ENCODE measurements at regions not wholly inside any gene's neighbourhood (a gene's known extent, or its start where the extent isn't known, plus 50 kb on each side); places are given as distances from the start of the nearest gene placed in this dataset.
"Not testable (repeated sequence)": the region's sequence is repeated elsewhere in the genome, so short reads cannot be mapped to it uniquely, and the experiment has no call there.

DNA sequence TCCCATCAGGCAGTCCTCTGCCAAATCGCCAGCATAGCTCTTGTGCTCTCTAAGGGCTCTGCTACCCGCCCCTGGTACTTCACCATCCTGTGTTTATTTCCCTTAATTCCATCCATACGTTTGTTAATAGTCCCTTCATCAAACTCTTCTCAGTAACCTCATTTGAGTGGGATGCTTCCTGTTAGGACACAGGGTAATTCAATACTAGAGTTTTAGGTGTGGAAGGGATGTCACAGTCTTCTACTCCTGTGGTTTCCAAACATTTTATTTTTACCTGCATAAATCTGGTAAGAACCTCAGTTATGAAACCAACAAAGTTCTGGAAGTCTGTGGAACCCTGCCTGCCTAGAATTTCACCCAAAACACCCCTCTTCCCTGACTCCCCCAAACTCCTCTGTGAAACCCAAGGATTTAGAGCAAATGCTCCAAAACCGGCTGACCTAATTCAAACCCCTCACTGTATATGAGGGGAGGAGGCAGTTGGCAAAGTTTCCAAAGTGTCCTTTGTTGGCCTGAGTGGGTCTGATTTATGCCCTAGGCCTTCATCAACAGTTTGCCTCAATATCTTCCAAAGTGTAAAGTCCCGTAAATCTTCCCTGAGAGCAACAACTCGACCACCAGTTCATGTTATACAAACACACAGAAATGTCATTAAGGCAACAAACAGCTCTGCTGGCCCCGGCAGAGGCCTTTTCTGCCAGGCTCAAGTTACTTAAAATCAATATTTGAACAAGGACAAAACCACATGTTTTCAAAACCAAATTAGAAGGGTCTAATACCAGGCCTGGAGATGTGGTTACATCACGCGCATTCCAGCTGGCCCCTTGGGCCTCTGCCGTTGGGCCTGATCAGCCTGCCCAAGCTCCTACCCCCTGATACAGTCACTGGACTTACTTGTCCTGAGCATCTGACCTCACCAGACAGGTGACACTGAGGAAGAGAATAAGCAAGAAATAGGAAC, 82.4 kb upstream of the FGGY start:
- DNase-seq (ENCODE audit: low read depth, low spot score): no peak
- Histone ChIP-seq H3K9me3 (ENCODE audit: insufficient read depth, low read length) (peaks cover 13% of the 10 kb centered on the region), H3K36me3 (ENCODE audit: insufficient read depth, insufficient read length, low read length) (no peaks in the 10 kb centered on the region), H3K9ac (ENCODE audit: insufficient read length, low read depth) (no peak overlapping the region), H3K4me3 (ENCODE audit: insufficient read length, low read depth) (no peak overlapping the region), H3K27me3 (ENCODE audit: insufficient read depth, insufficient read length) (no peaks in the 10 kb centered on the region), H3K4me1 (ENCODE audit: insufficient read depth, insufficient read length) (no peaks in the 10 kb centered on the region)
- TF ChIP-seq ZNF274 (IDR thresholded peaks at IDR 0.05; ENCODE audit: low read depth, low read length) (no peak), YY1 (IDR thresholded peaks at IDR 0.05; ENCODE audit: insufficient read depth, insufficient read length) (no peak), SUZ12 (IDR thresholded peaks at IDR 0.05; ENCODE audit: extremely low read depth, insufficient read depth, insufficient read length) (no peak)

DNA sequence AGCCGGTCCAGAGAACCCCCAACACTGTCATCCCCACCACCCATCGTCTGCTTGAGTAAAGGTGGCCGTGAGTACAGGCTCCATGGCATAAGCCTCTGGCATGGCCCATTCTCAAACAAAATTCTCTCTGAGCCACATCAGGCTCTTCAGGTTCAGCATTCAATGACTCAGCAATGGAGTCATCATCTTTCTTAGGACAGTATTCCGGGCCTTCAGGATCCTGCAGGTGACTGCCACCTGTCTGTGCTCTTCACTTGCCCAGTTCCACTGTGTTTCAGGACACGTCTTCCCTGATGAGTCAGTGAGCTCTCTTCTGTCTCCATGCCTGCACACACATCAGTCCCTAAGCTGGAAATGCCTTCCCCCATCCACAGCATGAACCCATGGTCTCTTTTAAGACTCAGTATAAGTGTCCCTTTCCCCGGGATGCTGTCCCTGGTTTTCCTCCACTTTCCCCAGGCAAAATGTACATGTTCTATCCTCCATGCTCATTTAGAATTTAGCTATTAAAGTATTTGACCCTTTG, 81.1 kb upstream of the FGGY start:
- peaks cover 13% of the 10 kb centered on the region for H3K9me3 ChIP-seq (ENCODE audit: insufficient read depth, low read length)
- H3K36me3 ChIP-seq (ENCODE audit: insufficient read depth, insufficient read length, low read length): no peaks in the 10 kb centered on the region
- DNase-seq (ENCODE audit: low read depth, low spot score): no peak
- TF ChIP-seq SUZ12 (IDR thresholded peaks at IDR 0.05; ENCODE audit: extremely low read depth, insufficient read depth, insufficient read length) (no peak), ZNF274 (IDR thresholded peaks at IDR 0.05; ENCODE audit: low read depth, low read length) (no peak), YY1 (IDR thresholded peaks at IDR 0.05; ENCODE audit: insufficient read depth, insufficient read length) (no peak)
- H3K4me3 ChIP-seq (ENCODE audit: insufficient read length, low read depth): no peak overlapping the region
- H3K27me3 ChIP-seq (ENCODE audit: insufficient read depth, insufficient read length): no peaks in the 10 kb centered on the region
- H3K9ac ChIP-seq (ENCODE audit: insufficient read length, low read depth): no peak overlapping the region
- no peaks in the 10 kb centered on the region for H3K4me1 ChIP-seq (ENCODE audit: insufficient read depth, insufficient read length)

GRCh38 chr1:59217439-59217838, 79.5 kb upstream of the FGGY start:
- H3K36me3 ChIP-seq (ENCODE audit: insufficient read depth, insufficient read length, low read length); H3K4me3 ChIP-seq (ENCODE audit: insufficient read length, low read depth); H3K4me1 ChIP-seq (ENCODE audit: insufficient read depth, insufficient read length); H3K27me3 ChIP-seq (ENCODE audit: insufficient read depth, insufficient read length); DNase-seq (ENCODE audit: low read depth, low spot score); H3K9ac ChIP-seq (ENCODE audit: insufficient read length, low read depth): not testable (repeated sequence)
- H3K9me3 ChIP-seq (ENCODE audit: insufficient read depth, low read length): peaks cover 13% of the 10 kb centered on the region

DNA sequence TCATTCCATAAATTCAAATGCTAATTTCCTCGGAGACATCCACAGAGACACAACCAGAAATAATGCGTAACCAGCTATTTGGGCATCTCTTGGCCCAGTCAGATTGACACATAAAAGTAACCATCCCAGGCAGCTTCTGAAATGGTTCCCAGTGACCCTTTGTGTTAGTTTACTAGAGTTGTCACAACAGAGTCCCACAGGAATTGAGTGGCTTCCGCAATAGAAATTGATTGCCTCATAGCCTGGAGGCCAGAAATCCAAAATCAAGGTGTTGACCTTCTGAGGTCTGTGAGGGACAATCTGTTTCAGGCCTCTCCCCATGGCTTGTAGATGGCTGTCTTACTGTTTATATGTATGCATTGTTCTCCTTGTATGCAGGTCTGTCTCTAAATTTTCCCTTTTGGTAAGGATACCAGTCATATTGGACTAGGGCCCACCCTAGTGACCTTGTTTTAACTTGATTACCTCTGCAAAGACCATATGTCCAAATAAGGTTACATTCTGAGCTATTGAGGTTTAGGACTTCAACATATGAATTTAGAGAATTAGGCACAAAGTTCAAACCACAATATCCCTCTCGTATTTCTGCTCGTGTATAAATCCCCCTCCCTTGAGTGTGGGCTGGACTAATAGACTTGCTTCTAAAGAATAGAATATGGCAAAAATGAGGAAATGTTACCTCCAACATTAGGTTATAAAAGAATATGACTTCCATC, 78.2 kb upstream of the FGGY start:
- Histone ChIP-seq H3K9ac (ENCODE audit: insufficient read length, low read depth) (no peak overlapping the region), H3K36me3 (ENCODE audit: insufficient read depth, insufficient read length, low read length) (no peaks in the 10 kb centered on the region), H3K27me3 (ENCODE audit: insufficient read depth, insufficient read length) (no peaks in the 10 kb centered on the region), H3K9me3 (ENCODE audit: insufficient read depth, low read length) (peaks cover 13% of the 10 kb centered on the region), H3K4me1 (ENCODE audit: insufficient read depth, insufficient read length) (no peaks in the 10 kb centered on the region), H3K4me3 (ENCODE audit: insufficient read length, low read depth) (no peak overlapping the region)
- no peak for DNase-seq (ENCODE audit: low read depth, low spot score)
- TF ChIP-seq SUZ12 (IDR thresholded peaks at IDR 0.05; ENCODE audit: extremely low read depth, insufficient read depth, insufficient read length): no peak
- no peak for TF ChIP-seq YY1 (IDR thresholded peaks at IDR 0.05; ENCODE audit: insufficient read depth, insufficient read length)
- no peak for TF ChIP-seq ZNF274 (IDR thresholded peaks at IDR 0.05; ENCODE audit: low read depth, low read length)

- H3K9me3 ChIP-seq (ENCODE audit: insufficient read depth, low read length): peaks cover 13% of the 10 kb centered on the region
- DNase-seq (ENCODE audit: low read depth, low spot score): no peak
- no peaks in the 10 kb centered on the region for H3K4me1 ChIP-seq (ENCODE audit: insufficient read depth, insufficient read length)
- H3K27me3 ChIP-seq (ENCODE audit: insufficient read depth, insufficient read length): no peaks in the 10 kb centered on the region
- no peak overlapping the region for H3K4me3 ChIP-seq (ENCODE audit: insufficient read length, low read depth)
- no peaks in the 10 kb centered on the region for H3K36me3 ChIP-seq (ENCODE audit: insufficient read depth, insufficient read length, low read length)
- TF ChIP-seq SUZ12 (IDR thresholded peaks at IDR 0.05; ENCODE audit: extremely low read depth, insufficient read depth, insufficient read length) (no peak), ZNF274 (IDR thresholded peaks at IDR 0.05; ENCODE audit: low read depth, low read length) (no peak), YY1 (IDR thresholded peaks at IDR 0.05; ENCODE audit: insufficient read depth, insufficient read length) (no peak)
- no peak overlapping the region for H3K9ac ChIP-seq (ENCODE audit: insufficient read length, low read depth)
These were observed 77.0 kb upstream of the FGGY start for GRCh38 chr1:59219916-59220315.

GRCh38 chr1:59220356-59220755, 76.5 kb upstream of the FGGY start:
- no peak overlapping the region for H3K4me3 ChIP-seq (ENCODE audit: insufficient read length, low read depth)
- peaks cover 13% of the 10 kb centered on the region for H3K9me3 ChIP-seq (ENCODE audit: insufficient read depth, low read length)
- no peaks in the 10 kb centered on the region for H3K36me3 ChIP-seq (ENCODE audit: insufficient read depth, insufficient read length, low read length)
- TF ChIP-seq YY1 (IDR thresholded peaks at IDR 0.05; ENCODE audit: insufficient read depth, insufficient read length): no peak
- no peak for TF ChIP-seq ZNF274 (IDR thresholded peaks at IDR 0.05; ENCODE audit: low read depth, low read length)
- TF ChIP-seq SUZ12 (IDR thresholded peaks at IDR 0.05; ENCODE audit: extremely low read depth, insufficient read depth, insufficient read length): no peak
- H3K9ac ChIP-seq (ENCODE audit: insufficient read length, low read depth): no peak overlapping the region
- no peaks in the 10 kb centered on the region for H3K27me3 ChIP-seq (ENCODE audit: insufficient read depth, insufficient read length)
- no peaks in the 10 kb centered on the region for H3K4me1 ChIP-seq (ENCODE audit: insufficient read depth, insufficient read length)
- DNase-seq (ENCODE audit: low read depth, low spot score): no peak

DNA sequence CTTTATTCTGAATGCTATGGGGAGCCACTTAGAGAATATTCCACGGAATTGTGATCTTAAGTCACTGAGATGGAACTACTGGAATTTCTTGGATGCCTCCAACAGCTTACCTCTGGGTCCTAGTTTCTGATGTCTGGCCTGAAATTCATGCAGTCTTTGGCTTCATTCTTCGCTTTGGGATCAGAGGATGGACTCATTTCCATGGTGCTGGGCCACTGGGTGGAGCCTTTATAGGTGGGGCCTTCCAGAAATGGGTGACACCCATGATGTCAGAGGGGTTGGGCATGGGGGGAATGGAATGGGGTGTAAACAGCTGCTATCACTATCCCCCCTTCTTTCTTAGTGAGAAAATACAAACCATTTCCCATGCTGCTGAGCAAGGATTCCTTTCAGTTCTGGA, 73.7 kb upstream of the FGGY start:
- TF ChIP-seq YY1 (IDR thresholded peaks at IDR 0.05; ENCODE audit: insufficient read depth, insufficient read length) (no peak), ZNF274 (IDR thresholded peaks at IDR 0.05; ENCODE audit: low read depth, low read length) (no peak), SUZ12 (IDR thresholded peaks at IDR 0.05; ENCODE audit: extremely low read depth, insufficient read depth, insufficient read length) (no peak)
- Histone ChIP-seq H3K9ac (ENCODE audit: insufficient read length, low read depth) (no peak overlapping the region), H3K4me3 (ENCODE audit: insufficient read length, low read depth) (no peak overlapping the region), H3K4me1 (ENCODE audit: insufficient read depth, insufficient read length) (no peaks in the 10 kb centered on the region), H3K27me3 (ENCODE audit: insufficient read depth, insufficient read length) (no peaks in the 10 kb centered on the region), H3K9me3 (ENCODE audit: insufficient read depth, low read length) (no peaks in the 10 kb centered on the region), H3K36me3 (ENCODE audit: insufficient read depth, insufficient read length, low read length) (no peaks in the 10 kb centered on the region)
- DNase-seq (ENCODE audit: low read depth, low spot score): no peak
